ENCODE measurements at regions not wholly inside any gene's neighbourhood (a gene's known extent, or its start where the extent isn't known, plus 50 kb on each side); places are given as distances from the start of the nearest gene placed in this dataset.

- no peaks in the 10 kb centered on the region for H3K27me3 ChIP-seq (ENCODE audit: control insufficient read depth in 1 of 2, insufficient read depth in 2 of 2, low read length in 2 of 2)
- ChIA-PET POLR2A (interaction anchor here (3.3 kb wide), 1 partner anchor 21 kb away, joined by 11 read pairs; no protein-coding TSS in a partner anchor), CTCF (ENCODE audit: low intra/inter-chr PET ratio, low total read pairs) (no interaction called here)
- no peak overlapping the region for H2AFZ ChIP-seq (ENCODE audit: low read length)
- H3K9ac ChIP-seq (ENCODE audit: insufficient read depth, low read depth, low read length) = no peak overlapping the region
- no peaks in the 10 kb centered on the region for H3K9me3 ChIP-seq (ENCODE audit: low read length)
- in situ Hi-C loops (cut with HindIII; ENCODE audit: extremely low pct_ligation_motif_present, low pct_unique_long_range_greater_than_20kb) = no loop called here
- no peaks in the 10 kb centered on the region for H3K36me3 ChIP-seq (replicated peaks in 1 of 2; ENCODE audit: control insufficient read depth in 1 of 2, insufficient read depth in 2 of 2, low read length in 2 of 2)
- no peak overlapping the region for H3K4me3 ChIP-seq (replicated peaks in 1 of 3; ENCODE audit: insufficient read depth in 1 of 3, low read depth in 2 of 3, low read length in 3 of 3)
- FAIRE-seq (no peak), ATAC-seq (no peak), DNase-seq (ENCODE audit: low spot score) (no peak)
- no peaks in the 10 kb centered on the region for H4K20me1 ChIP-seq (ENCODE audit: insufficient read depth, low read length)
- H3K4me1 ChIP-seq (ENCODE audit: insufficient read depth, low read length) = peaks cover 75% of the 10 kb centered on the region
- H3K79me2 ChIP-seq (ENCODE audit: insufficient read depth, low read length) = no peaks in the 10 kb centered on the region
- intact Hi-C loops (cut with micrococcal nuclease; ENCODE audit: unreplicated experiment) = no loop called here
- H3K27ac ChIP-seq (ENCODE audit: extremely low read length, insufficient read depth, low read length) = no peak overlapping the region
- TF ChIP-seq FOXA1 (IDR thresholded peaks at IDR 0.05) = no peak
- TF ChIP-seq FOXA1 (CRISPR knock-in tag; IDR thresholded peaks at IDR 0.05) = no peak
- no peak for TF ChIP-seq ZNF232 (CRISPR knock-in tag; IDR thresholded peaks at IDR 0.05; ENCODE audit: borderline replicate concordance)
- no peak for TF ChIP-seq PHF8 (CRISPR knock-in tag; IDR thresholded peaks at IDR 0.05)
- TF ChIP-seq STAT5B (CRISPR knock-in tag; IDR thresholded peaks at IDR 0.05) = no peak
- no peak for TF ChIP-seq HNRNPL (IDR thresholded peaks at IDR 0.05; ENCODE audit: low read depth, low read length)
- TF ChIP-seq ZNF614 (CRISPR knock-in tag; IDR thresholded peaks at IDR 0.05; ENCODE audit: borderline replicate concordance) = no peak
- no peak for TF ChIP-seq ZBTB46 (CRISPR knock-in tag; IDR thresholded peaks at IDR 0.05; ENCODE audit: borderline replicate concordance)
- TF ChIP-seq ZKSCAN1 (IDR thresholded peaks at IDR 0.05; ENCODE audit: low read length) = no peak
- no peak for TF ChIP-seq SRSF4 (IDR thresholded peaks at IDR 0.05; ENCODE audit: low read depth, low read length, poor library complexity, severe bottlenecking)
- TF ChIP-seq HNF4A (CRISPR knock-in tag; IDR thresholded peaks at IDR 0.05) = no peak
- no peak for TF ChIP-seq KLF16 (CRISPR knock-in tag; IDR thresholded peaks at IDR 0.05)
- no peak for TF ChIP-seq ARID5B (CRISPR knock-in tag; IDR thresholded peaks at IDR 0.05)
- TF ChIP-seq, protein P1, sequence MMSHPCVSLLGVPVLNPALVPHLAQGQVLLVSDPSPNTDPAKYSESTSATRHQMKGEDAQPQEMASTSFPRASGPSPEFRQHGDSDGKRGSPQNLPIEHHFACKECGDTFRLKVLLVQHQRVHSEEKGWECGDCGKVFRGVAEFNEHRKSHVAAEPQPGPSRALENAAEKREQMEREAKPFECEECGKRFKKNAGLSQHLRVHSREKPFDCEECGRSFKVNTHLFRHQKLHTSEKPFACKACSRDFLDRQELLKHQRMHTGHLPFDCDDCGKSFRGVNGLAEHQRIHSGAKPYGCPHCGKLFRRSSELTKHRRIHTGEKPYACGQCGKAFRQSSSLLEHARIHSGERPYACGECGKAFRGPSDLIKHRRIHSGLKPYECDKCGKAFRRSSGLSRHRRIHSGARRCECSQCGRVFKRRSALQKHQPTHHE (CRISPR knock-in tag; IDR thresholded peaks at IDR 0.05; ENCODE audit: borderline replicate concordance) = no peak
- TF ChIP-seq ISL2 (CRISPR knock-in tag; IDR thresholded peaks at IDR 0.05) = no peak
- over 99% methylated on average over 5 of the region's 5 CpGs for WGBS (ENCODE audit: low lambda C conversion rate)
- H3K4me2 ChIP-seq (ENCODE audit: low read depth, low read length) = no peak overlapping the region
- no TSS peak for BruUV-seq (replicated peaks)
These were observed 87.1 kb downstream of the HS1BP3 start for GRCh38 chr2:20563833-20564232.

Measured in HepG2 (cell line).